ENCODE measurements at regions not wholly inside any gene's neighbourhood (a gene's known extent, or its start where the extent isn't known, plus 50 kb on each side); places are given as distances from the start of the nearest gene placed in this dataset.

DNA sequence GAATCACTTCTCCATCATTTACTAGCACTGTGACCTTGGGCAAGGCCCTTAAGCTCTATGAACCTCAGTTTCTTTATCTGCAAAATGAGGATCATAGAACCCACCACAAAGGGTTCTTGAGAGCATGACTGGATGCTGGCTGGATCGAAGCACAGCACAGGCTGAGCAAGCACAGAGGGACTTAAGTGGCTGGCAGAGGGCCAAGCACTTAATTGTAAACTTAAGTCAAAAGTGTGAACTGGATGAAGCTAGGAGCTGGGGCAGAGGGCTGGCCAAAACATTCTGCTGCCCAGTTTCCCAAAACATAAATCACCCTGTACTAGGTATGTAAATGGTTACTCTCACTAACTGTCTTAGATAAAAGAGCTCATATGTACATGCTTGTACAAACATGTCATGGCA is 112.3 kb upstream of the WWC1 start:
- Mint-ChIP-seq H3K4me3 (ENCODE audit: low read depth) (no peak overlapping the region), H3K27me3 (peaks cover 21% of the 10 kb centered on the region), H3K36me3 (ENCODE audit: insufficient read depth) (no peaks in the 10 kb centered on the region), H3K27ac (no peak overlapping the region), H3K4me1 (ENCODE audit: low read depth) (peaks cover 4% of the 10 kb centered on the region), H3K9me3 (ENCODE audit: low read depth) (no peaks in the 10 kb centered on the region)
- no peak for DNase-seq (ENCODE audit: low spot score, unreplicated experiment)
- TF ChIP-seq, protein P1, sequence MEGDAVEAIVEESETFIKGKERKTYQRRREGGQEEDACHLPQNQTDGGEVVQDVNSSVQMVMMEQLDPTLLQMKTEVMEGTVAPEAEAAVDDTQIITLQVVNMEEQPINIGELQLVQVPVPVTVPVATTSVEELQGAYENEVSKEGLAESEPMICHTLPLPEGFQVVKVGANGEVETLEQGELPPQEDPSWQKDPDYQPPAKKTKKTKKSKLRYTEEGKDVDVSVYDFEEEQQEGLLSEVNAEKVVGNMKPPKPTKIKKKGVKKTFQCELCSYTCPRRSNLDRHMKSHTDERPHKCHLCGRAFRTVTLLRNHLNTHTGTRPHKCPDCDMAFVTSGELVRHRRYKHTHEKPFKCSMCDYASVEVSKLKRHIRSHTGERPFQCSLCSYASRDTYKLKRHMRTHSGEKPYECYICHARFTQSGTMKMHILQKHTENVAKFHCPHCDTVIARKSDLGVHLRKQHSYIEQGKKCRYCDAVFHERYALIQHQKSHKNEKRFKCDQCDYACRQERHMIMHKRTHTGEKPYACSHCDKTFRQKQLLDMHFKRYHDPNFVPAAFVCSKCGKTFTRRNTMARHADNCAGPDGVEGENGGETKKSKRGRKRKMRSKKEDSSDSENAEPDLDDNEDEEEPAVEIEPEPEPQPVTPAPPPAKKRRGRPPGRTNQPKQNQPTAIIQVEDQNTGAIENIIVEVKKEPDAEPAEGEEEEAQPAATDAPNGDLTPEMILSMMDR (IDR thresholded peaks at IDR 0.05; ENCODE audit: unreplicated experiment) = no peak

DNA sequence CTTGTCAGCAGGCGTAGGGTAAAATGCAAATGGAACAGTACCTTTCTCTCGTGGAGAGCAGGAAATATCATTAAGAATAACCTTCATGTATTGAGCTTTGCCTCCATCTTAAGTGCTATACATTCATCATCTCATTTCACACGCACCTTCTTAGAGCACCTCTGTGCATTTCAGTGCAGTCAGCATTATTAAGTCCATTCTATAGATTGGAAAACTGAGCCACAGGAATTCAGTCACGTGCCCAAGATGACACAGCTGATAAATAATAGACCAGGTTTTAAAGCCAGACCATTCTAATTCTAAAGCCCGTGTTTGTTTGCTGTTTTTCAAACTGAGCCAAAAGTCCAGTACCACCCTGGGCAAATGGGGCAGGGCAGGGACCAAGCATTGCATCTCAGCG is 109.2 kb upstream of the WWC1 start:
- no peak overlapping the region for H3K27ac Mint-ChIP-seq
- H3K4me3 Mint-ChIP-seq (ENCODE audit: low read depth) = no peak overlapping the region
- TF ChIP-seq, protein P1 (IDR thresholded peaks at IDR 0.05; ENCODE audit: unreplicated experiment) = no peak
- DNase-seq (ENCODE audit: low spot score, unreplicated experiment) = no peak
- H3K27me3 Mint-ChIP-seq = peaks cover 15% of the 10 kb centered on the region
- peaks cover 7% of the 10 kb centered on the region for H3K4me1 Mint-ChIP-seq (ENCODE audit: low read depth)
- H3K9me3 Mint-ChIP-seq (ENCODE audit: low read depth) = no peaks in the 10 kb centered on the region
- H3K36me3 Mint-ChIP-seq (ENCODE audit: insufficient read depth) = no peaks in the 10 kb centered on the region

DNA sequence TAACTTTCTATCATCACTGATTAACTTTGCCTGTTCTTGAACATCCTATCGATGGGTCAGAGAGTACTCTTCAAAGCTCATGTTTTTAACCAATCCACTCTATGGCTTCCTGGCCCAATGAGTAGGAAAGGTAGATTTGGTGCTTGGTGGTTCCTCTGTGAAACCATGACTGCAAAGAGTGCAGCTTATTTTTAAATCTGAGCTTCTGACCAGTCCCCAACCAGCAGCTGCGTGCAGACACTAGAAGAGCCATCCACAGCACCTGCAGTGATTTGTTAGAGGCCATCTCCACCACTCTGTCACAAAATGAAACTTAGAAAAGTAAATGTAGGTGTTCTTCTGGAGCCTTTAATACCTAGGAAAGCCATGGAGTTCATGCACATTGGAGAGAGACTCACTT is 107.3 kb upstream of the WWC1 start:
- H3K4me1 Mint-ChIP-seq (ENCODE audit: low read depth) = peaks cover 7% of the 10 kb centered on the region
- TF ChIP-seq, protein P1 (IDR thresholded peaks at IDR 0.05; ENCODE audit: unreplicated experiment) = no peak
- H3K36me3 Mint-ChIP-seq (ENCODE audit: insufficient read depth) = no peaks in the 10 kb centered on the region
- no peak for DNase-seq (ENCODE audit: low spot score, unreplicated experiment)
- H3K4me3 Mint-ChIP-seq (ENCODE audit: low read depth) = no peak overlapping the region
- peaks cover 6% of the 10 kb centered on the region for H3K27me3 Mint-ChIP-seq
- no peak overlapping the region for H3K27ac Mint-ChIP-seq
- no peaks in the 10 kb centered on the region for H3K9me3 Mint-ChIP-seq (ENCODE audit: low read depth)

DNA sequence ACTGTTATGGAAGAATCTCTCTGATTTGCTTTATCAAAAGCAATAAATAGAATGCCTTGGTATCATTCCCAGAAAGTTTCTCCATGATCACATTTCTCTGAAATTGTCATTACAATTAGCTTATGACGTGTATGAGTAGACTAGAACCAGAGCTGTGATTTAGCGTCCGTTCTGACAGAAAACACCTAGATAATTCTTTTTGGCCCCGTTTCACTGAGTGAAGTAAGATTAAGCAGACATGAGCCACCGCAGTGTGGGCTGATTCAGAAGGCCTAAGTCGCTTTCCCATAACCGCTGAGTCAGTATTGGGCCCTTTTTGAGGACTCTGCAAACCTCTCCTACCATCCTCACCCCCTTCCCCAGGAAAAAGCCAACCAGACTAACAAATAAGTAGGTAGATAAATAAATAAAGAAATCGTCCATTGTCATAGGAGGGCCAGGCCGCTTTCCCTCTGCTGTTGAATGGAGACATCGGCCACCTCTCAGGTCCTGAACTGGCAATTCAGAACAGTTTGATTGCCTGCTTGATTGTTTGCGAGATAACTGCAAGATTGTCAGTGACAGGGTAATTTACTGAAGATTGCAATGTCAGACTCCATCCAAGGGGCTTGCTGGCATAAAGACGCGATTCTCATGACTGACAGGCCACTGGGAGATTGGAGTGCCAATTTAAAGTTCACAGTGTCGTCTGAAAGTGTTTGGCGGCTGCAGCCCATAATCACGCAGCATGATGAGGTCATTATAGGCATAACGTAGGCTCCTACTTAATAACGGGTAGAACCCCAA is 105.0 kb upstream of the WWC1 start:
- Mint-ChIP-seq H3K36me3 (ENCODE audit: insufficient read depth) (no peaks in the 10 kb centered on the region), H3K27me3 (peaks cover 6% of the 10 kb centered on the region), H3K27ac (no peak overlapping the region), H3K9me3 (ENCODE audit: low read depth) (no peaks in the 10 kb centered on the region), H3K4me3 (ENCODE audit: low read depth) (no peak overlapping the region), H3K4me1 (ENCODE audit: low read depth) (peaks cover 7% of the 10 kb centered on the region)
- DNase-seq (ENCODE audit: low spot score, unreplicated experiment) = no peak
- TF ChIP-seq, protein P1 (IDR thresholded peaks at IDR 0.05; ENCODE audit: unreplicated experiment) = no peak

DNA sequence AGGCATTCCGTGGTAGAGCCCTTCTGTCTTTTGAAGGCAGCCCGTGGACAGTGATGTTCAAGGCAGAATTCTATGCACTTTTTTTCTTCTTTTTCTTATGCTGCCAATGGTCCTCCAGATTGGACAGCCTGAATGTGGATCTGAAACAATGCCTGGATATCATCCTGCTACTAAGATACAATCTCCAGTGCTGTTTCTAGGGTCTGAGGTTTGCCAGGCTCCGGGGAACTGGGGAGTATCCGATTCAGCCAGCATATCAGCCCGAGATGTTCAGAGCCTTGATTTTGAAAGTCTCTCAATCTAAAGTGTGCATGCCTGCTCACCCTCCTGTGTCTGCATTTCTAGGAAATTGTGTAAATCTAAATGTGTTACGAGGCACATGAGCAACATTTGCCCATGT is 103.8 kb upstream of the WWC1 start:
- no peak overlapping the region for H3K27ac Mint-ChIP-seq
- peaks cover 7% of the 10 kb centered on the region for H3K4me1 Mint-ChIP-seq (ENCODE audit: low read depth)
- peaks cover 6% of the 10 kb centered on the region for H3K27me3 Mint-ChIP-seq
- H3K9me3 Mint-ChIP-seq (ENCODE audit: low read depth) = no peaks in the 10 kb centered on the region
- DNase-seq (ENCODE audit: low spot score, unreplicated experiment) = no peak
- H3K36me3 Mint-ChIP-seq (ENCODE audit: insufficient read depth) = no peaks in the 10 kb centered on the region
- H3K4me3 Mint-ChIP-seq (ENCODE audit: low read depth) = no peak overlapping the region
- TF ChIP-seq, protein P1 (IDR thresholded peaks at IDR 0.05; ENCODE audit: unreplicated experiment) = no peak
